Umbilical cord (tissue), 1 donor: ENCODE measurements at regions not wholly inside any gene's neighbourhood (a gene's known extent, or its start where the extent isn't known, plus 50 kb on each side); places are given as distances from the start of the nearest gene placed in this dataset.
"Not testable (repeated sequence)": the region's sequence is repeated elsewhere in the genome, so short reads cannot be mapped to it uniquely, and the experiment has no call there.

ENCODE experiments used
- DNase-seq: peaks from one replicate; pipeline ENCODE4 v3.0.0-alpha.2; 2015; ENCODE audit warnings: low spot score

DNA sequence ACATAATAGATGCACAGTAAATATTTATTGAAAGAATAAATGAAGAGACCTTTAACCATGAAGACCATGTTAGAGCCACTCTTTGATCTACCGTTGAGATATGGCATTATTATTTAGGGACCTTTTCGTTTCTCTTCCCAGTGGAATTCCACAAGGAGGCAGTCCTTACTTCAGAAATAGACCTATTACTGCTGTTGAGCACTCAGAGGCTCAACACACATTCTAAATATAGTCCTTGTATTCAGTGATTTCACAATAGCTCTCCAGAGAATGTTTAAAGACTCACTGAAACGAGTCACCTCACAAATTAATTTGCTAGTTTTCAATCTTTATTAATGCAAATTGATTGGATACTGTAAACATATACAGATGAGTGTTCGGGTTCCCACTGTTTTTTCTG, 603.8 kb downstream of the CDH8 start:
- peak; percentile 52 for DNase-seq

DNA sequence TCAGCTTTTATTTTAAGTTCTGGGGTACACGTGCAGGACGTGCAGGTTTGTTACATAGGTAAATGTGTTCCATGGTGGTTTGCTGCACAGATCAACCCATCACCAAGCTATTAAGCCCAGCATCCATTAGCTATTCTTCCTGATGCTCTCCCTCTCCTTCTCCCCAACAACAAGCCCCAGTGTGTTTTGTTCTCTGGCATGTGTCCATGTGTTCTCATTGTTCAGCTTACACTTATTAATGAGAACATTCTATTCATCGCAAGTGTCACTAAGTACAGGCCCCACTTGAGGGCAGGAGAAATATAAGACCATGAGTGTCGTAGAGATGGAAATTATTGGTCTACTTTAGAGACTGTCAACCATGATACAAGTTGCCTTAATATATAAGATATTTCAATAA, 615.1 kb downstream of the CDH8 start:
- DNase-seq: no peak

DNA sequence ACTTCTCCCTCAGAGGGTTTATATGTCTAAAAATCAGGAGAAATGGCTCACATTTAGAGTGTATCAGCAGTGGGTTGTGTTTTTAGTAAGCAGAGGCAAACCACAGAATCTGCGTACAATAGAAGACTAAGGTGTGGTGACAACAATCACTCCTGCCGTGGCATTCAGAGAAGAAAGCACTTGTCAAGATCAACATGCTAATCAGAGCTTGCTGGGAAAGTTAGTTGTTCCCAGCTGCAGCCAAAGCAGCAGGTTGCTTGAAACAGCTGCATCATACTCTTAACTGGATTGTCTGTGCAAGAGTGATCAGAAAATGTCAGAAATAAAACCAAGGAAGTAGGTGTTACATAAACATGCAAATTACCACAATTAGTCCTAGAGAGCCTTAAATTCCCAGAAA, 616.4 kb downstream of the CDH8 start:
- DNase-seq: no peak

DNA sequence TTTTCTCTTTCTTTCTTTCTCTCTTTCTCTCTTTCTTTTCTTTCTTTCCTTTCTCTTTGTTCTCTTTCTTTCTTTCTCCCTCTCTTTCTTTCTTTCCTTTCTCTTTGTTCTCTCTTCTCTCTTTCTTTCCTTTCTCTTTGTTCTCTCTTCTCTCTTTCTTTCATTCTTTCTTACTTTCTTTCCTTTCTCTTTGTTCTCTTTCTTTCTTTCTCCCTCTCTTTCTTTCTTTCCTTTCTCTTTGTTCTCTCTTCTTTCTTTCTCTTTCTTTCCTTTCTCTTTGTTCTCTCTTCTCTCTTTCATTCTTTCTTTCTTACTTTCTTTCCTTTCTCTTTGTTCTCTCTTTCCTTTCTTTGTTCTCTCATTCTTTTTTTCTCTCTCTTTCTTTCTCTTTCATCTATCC, 617.4 kb downstream of the CDH8 start:
- DNase-seq: not testable (repeated sequence)

DNA sequence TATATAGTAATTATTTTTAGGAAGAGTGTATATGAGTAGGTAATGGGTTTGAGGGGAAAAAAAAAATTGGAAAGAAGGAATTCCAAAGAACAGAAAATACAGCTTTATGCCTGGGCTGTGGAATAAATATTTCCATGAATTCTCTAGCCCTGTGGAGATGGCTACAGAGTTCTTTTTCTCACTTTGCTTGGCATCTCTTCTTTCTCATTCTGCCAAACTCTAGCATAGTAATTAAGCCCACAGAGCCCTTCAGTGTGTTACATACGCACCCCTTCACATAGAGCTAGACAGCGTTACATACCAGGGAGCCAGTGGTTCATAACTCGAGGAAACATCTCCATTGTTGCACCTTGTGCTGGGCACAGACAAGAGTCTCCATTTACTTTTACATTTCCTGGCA, 621.1 kb downstream of the CDH8 start:
- DNase-seq: no peak

DNA sequence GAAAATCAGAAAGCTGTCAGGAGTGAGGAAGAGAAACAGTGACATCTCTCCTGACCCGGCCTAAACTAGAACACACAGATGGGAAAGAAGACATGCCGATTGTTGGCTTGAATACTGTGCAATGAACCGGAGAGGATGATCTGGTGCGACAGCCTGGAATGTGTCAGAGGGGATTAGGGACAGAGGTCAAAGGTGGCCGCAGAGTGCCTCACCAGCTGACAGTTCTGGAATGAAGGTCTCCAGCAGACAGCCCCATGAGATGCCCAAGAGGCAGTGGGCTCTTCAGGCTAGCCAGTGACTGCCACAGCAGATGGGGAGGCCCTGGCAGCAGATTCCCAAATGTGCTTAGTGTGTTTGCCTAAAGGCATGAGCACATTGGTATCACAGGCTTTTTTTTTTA, 623.2 kb downstream of the CDH8 start:
- no peak for DNase-seq

DNA sequence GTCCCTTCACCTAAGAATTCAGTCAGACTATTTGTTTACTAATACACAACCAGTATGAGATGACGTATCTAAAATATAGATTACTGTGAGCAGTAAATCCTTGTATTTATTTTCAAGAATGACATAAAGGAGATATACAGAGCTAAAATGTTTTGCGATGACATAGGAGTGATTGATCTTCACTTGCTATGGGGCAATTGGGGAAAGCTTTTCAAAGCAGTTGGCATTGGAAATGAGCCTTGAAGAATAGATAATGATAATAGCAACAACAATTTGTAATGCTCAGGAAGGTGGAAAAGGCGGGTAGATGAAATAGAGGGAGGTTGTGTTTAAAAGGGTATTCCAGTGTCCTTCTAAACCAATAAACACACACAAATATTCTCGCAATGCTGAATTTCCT, 623.7 kb downstream of the CDH8 start:
- DNase-seq: no peak

DNA sequence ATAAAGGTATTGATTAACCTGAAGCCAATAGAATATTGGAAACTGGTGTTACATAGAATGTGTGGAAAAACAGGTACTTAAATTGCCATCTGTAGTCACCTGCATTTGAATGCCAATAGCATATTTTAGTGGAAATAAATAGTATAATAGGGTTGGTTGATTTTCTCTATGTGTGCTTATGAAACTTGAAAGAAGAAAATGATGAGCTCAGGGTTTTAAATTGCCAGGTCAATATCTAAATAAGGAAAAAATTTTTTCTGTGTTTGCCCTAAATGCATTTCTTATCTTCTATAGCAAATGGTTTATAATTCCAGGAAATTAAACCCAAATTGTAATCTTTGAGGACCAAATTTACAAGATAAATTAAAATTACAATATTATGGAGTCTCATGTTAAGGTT, 626.6 kb downstream of the CDH8 start:
- no peak for DNase-seq

DNA sequence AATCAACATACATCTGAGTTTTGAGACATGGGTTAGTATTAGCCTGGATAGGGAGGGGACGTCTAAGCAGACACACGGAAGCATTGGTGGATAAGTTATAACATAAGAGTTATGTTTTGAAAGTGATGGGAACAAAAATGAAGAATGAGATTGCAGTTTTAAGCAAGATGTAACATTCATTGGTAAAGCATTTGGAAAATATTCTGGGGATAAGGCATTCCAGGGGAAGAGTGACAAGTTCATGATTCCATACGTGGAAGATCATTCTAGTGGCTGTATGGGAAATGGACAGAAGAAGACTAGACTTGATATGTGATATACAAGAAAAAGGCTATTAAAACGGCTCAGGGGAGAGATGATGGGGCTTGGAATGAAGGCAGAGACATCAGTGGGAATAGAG, 632.9 kb downstream of the CDH8 start:
- no peak for DNase-seq

DNA sequence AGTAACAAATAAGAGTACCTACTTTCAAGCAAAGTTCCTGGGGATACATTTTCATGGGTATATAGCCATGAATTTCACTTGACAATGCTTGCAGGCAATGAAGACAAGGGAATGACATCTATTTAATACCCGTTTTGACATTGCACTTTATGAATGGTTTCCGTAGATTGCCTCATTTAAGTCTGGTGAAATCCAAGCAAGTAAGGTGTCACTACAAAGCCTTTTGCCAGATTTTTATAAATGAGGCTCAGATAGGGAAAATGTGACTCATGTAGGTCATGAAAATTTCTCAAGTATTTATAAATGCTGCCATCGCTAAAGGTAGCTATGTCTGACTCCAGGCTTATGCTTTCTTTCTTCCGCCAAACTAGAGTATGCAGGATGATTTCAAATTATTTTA, 644.3 kb downstream of the CDH8 start:
- DNase-seq: no peak

DNA sequence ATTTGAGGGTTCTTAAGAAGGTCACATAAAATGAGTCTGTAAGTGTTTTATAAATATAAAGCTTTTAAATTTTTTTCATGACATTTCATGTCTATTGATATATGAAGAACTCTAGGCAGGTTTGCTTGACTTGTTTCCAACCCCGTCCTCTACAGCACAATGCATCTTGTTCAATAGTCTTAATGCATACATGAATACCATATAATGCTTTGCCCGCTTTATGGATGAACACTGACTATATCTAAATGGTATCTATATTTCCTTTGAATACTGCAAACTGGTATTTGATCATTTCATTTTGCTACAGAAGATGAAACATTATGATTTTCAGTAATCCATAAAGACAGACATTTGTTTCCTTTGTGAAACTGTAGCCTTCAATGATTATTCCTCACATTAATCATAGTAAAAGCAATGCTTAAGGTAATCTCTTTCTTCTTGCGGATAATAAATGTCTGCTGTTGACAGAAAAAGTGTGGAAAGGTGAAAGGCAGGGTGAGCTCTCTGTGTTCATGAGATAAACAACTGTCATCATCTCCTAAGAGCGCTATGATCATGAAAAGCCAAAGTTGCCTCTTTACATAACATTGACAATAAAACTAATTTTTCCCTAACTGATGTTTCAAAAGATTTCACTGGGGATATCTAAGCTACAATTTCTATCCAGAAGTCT, 645.1 kb downstream of the CDH8 start:
- DNase-seq: no peak

DNA sequence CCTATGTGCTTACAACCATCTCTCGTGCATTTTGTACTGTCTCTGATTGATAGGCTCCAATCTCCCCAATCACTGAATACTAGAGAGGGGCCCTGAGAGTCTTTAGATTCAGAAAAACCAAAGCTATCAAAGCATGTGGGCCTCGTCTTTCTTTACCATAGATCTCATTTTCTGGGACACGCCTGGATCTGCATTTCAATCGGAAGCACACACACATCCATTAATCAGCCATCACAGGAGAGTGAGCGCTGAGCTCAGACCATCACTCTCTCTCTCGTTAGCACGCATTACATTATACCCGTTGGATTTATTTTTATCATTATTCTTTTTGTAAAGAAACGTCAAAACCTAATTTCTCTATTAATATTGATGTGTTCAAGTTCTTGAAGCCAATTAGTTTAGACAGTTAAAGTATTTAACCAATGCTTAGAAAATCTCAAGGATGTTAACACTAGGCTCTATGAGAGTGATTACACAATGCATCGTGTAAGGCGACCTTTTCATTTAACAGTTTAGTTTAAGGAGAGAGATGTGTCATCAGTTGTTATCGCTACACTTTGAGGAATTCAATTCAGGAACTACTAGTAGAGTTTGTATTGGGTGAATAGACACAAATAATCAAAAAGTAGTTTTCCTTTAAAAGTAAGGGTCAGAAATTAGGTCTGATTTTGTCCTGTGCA, 650.7 kb downstream of the CDH8 start:
- no peak for DNase-seq

DNA sequence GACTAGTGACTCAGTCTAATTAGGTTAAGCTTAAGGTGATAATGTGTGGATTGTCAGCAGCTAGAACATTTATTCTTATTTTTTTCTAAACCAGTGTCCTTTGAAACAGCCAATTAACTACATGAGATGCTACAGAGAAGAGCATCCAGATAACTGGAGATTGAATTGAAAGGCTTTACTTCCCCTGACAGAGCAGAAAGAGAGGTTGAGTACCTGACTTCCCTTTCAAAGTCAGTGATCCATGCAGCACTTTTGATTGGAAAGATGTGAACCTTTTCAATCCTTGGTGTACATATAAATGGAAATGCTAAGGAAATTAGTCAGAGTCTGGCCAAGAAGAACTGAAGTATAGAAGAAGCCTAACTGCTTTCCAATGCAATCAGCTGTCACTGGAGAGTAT, 653.8 kb downstream of the CDH8 start:
- DNase-seq: no peak

DNA sequence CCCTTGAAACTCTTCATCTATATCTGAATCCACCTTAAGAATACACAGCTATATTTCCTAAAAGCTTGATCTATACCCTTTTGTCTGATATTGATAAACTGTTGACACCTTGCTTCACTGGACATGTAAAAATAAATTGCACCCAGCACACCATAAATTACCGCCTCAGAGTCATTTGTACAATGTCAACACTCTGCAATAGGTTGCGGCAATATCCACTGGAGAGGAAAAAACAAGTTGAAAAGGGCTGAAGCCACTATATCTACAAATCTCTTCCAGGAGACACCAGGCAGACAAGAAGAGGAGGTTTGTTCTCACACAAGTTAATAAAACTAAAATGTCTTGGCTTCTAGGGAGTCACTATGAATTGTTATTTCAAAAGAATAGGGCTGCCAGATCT, 656.9 kb downstream of the CDH8 start:
- DNase-seq: no peak

DNA sequence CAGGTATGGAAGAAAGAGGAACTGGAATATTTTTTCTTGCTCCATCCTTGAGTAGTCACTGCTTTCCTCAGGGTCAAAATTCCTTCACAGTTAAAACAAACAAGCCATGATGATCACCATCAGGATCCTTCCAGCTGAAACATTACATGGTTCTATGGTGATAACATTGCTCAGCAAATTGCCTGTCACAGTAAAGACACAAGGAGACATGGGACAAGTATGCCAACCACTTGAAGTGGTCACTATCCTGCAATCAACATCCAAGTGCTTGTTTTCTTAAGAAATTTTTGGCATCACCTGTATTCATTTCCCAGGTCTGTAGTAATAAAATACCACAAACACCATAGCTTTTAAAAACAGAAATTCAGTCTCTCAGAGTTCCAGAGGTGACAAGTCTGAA, 662.2 kb downstream of the CDH8 start:
- DNase-seq: no peak

DNA sequence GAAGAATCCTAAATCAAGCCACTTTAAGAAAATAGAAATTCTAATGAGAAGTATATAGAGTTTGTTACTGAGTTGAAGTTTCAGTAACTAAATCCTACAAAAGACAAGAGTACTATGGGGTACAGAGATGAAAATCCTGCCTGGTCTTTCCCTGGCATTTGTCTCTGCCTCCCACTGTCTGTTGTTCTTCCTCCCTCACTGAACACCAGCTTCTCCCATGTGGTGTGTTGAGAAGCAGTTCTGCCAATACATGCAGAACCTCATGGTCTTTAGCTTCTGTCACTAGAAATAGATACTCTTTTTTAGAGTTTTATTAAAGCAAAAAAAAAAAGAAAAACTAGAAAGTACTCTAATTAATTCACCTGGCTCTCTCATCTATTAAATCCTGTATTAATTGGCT, 664.4 kb downstream of the CDH8 start:
- no peak for DNase-seq

DNA sequence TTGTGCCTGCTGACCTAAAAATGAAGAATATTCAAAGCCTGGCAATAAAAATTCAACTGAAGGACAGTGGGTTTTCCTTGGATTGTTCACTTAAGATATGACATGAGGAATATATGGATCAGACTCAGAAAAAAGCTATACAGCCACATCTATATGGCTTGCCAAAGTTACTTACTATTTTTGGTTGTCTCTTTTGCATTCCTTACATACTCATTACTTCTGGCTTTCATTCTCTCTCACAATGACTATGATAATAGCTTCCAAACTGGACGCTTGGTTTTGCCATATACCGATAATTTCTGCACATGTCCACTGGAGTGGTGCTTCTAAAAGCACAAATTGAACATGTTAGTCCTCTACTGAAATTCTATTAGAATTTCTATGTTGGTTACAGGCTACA, 664.9 kb downstream of the CDH8 start:
- peak; percentile 0 for DNase-seq

DNA sequence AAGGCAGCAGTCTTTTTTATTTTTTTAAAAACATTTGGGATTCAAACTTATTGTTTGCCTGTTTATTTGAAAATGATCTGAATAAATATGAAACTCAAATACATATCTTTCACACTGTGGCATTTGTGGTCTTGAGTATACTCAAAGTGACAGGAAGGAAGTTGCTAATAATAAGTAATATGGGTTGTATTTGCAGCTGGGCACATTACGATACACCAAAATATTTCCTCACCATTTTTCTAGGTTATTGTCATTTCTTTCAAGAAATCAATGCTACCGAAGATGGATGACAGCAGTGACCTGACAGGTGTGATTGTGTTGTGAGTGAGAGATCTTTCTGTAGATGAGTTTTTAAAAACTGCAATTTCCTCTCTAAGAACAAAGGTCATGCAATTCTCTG, 665.7 kb downstream of the CDH8 start:
- no peak for DNase-seq

DNA sequence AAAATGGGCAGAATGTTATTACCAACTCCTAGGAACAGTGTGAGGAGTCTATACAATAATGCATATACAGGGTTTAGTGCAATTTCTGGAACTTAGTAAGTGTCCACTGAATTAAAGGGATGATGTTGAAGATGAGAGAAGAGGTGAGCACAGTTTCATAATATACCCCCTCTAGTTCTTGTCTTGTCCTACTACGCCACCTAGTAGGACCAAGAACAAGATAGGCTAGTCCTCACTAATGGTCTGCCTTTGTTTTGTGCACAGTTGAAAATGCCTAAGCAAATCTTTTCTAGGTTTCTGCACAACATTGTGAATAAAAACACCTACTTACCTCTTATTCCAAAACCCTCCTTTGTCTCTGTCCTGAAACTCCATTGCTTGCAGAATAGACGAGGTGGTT, 670.2 kb downstream of the CDH8 start:
- no peak for DNase-seq

DNA sequence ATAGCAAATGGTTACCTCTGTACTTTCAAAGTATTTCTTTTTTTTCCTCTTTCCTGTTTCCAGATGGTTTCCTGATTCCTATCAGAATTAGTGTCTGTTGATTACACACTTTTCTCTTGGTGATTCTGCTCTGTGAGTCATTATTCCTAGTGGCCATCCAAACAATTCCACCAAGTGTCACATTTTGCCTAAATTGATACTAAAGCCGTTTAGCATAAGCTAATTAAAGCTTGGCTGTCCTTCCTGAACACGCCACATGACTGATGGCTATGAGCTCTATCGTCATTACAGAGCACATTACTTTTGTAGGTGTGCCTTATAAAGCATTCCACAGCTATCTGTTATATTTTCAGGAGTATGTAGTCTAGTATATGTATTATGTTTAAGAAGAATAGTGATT, 671.2 kb downstream of the CDH8 start:
- no peak for DNase-seq

DNA sequence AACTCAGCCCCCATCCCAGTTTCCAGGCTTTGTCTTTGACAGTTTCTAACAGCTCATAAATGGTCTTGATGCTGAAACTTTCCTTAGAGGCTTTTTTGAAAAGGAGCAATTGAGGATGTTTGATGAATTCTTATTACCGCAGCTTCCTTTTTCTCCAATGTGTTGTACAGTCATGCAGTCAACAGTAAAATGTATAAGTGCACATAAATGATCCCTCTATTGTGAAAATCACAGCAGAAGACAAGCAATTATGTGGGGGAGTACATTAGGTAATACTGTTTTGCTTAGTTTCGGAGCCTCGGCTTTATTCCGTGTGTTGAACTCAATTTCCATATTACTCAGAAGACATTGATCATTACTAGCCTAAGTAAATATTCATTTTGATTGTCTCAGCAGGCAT, 673.7 kb downstream of the CDH8 start:
- no peak for DNase-seq

DNA sequence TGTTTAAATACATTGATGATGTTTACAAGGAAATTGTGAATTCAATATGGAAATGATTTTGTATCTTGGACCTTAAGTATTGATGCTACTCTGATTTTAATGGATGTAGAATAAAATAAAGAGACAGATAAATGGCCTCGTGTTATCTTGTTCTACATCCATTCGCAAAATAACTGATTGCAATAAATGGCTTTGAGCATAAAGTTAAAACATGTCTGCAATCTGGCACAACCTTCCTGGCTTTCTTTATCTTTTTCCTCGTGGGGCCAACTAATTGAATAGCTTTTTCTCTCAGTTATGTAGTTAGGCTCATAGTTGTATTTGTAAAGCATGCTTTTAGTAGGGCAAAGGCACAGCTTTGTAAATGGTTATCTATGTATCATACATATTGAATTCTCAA, 691.4 kb downstream of the CDH8 start:
- DNase-seq: no peak

DNA sequence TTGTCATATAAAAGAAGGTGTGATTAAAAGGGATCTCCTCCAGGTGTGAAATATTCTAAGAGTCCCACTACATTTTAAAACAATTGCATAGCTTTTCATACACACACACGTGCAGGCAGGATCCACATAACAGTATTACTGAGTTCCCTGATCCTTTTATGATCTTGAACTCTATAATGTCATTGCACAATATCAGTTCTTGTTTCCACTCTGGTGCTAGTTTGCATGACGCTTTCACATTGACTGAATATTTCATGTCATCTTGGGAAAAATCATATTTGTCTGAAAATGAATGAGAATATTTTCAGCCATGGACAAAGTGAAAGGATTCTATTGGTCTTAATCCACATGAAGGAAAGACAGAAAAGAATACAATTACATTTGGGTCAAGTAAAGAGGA, 703.8 kb downstream of the CDH8 start:
- no peak for DNase-seq

DNA sequence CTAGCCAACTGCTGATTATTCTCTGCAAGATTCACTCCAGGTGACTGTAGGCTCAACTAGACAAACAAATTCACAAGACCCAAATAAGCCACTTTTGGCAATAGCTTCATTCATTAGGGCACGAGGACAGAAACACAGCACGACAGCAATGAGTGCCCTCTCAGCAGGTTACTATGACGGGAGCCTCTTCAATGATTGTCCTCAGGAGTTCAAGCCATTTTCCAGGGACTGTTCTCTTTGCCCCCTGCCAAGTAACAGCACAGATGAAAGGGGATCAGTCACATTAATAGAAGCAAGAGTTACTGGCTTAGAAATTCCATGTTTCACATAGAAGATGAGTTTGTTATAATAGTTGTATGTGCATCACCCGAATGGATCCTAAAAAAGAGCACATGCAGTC, 712.2 kb downstream of the CDH8 start:
- DNase-seq: no peak
